NB4 (cell line): ENCODE measurements at regions not wholly inside any gene's neighbourhood (a gene's known extent, or its start where the extent isn't known, plus 50 kb on each side); places are given as distances from the start of the nearest gene placed in this dataset.

Source experiments
- MYC ChIP-seq: IDR thresholded peaks from 2 replicates; pipeline ENCODE4 v1.6.1; 2011; ENCODE audit warnings: low read depth, low read length
- TF ChIP-seq, protein P1 (sequence below): IDR thresholded peaks from one replicate; pipeline ENCODE4 v1.5.1; 2012; ENCODE audit warnings: low read depth, low read length

DNA sequence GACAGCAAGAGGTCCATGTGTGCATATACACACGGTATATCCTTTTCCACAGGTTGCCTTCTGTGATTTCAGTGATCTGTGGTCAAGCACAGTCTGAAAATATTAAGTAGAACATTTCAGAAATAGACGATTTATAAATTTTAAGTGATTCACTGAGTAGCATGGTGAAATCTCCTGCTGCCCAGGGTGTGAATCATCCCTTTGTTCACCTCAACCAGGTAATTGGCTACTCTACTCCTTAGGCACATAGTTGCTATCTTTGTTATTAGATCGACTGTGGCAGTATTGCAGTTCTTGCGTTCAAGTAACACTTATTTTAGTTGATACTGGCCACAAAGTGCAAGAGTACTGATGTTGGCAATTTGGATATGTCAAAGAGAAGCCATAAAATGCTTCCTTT lies 1421.7 kb downstream of the GRIK2 start:
- TF ChIP-seq MYC: no peak
- TF ChIP-seq, protein P1, sequence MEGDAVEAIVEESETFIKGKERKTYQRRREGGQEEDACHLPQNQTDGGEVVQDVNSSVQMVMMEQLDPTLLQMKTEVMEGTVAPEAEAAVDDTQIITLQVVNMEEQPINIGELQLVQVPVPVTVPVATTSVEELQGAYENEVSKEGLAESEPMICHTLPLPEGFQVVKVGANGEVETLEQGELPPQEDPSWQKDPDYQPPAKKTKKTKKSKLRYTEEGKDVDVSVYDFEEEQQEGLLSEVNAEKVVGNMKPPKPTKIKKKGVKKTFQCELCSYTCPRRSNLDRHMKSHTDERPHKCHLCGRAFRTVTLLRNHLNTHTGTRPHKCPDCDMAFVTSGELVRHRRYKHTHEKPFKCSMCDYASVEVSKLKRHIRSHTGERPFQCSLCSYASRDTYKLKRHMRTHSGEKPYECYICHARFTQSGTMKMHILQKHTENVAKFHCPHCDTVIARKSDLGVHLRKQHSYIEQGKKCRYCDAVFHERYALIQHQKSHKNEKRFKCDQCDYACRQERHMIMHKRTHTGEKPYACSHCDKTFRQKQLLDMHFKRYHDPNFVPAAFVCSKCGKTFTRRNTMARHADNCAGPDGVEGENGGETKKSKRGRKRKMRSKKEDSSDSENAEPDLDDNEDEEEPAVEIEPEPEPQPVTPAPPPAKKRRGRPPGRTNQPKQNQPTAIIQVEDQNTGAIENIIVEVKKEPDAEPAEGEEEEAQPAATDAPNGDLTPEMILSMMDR: no peak
